ENCODE measurements at regions not wholly inside any gene's neighbourhood (a gene's known extent, or its start where the extent isn't known, plus 50 kb on each side); places are given as distances from the start of the nearest gene placed in this dataset.

GRCh38 chr10:56844978-56845529 lies 484.0 kb upstream of the ZWINT start:
- no peak for TF ChIP-seq CTCF (IDR thresholded peaks at IDR 0.05)
- H3K9me3 Mint-ChIP-seq (ENCODE audit: unreplicated experiment) = no peaks in the 10 kb centered on the region
- DNase-seq (ENCODE audit: extremely low spot score, unreplicated experiment) = no peak

GRCh38 chr10:56836659-56837058 lies 475.6 kb upstream of the ZWINT start:
- no peak for TF ChIP-seq CTCF (IDR thresholded peaks at IDR 0.05)
- Mint-ChIP-seq H3K4me3 (ENCODE audit: unreplicated experiment) (no peak overlapping the region), H3K27ac (ENCODE audit: unreplicated experiment) (no peak overlapping the region), H3K4me1 (ENCODE audit: unreplicated experiment) (no peaks in the 10 kb centered on the region), H3K36me3 (ENCODE audit: unreplicated experiment) (no peaks in the 10 kb centered on the region), H3K9me3 (ENCODE audit: unreplicated experiment) (no peaks in the 10 kb centered on the region), H3K27me3 (ENCODE audit: unreplicated experiment) (no peaks in the 10 kb centered on the region)
- no peak for DNase-seq (ENCODE audit: extremely low spot score, unreplicated experiment)

More at GRCh38 chr10:56844978-56845529, 484.0 kb upstream of the ZWINT start:
- no peak overlapping the region for H3K27ac Mint-ChIP-seq (ENCODE audit: unreplicated experiment)
- no peaks in the 10 kb centered on the region for H3K27me3 Mint-ChIP-seq (ENCODE audit: unreplicated experiment)
- no peaks in the 10 kb centered on the region for H3K4me1 Mint-ChIP-seq (ENCODE audit: unreplicated experiment)
- no peaks in the 10 kb centered on the region for H3K36me3 Mint-ChIP-seq (ENCODE audit: unreplicated experiment)
- H3K4me3 Mint-ChIP-seq (ENCODE audit: unreplicated experiment) = no peak overlapping the region

- no peak for TF ChIP-seq CTCF (IDR thresholded peaks at IDR 0.05)
- DNase-seq (ENCODE audit: extremely low spot score, unreplicated experiment) = no peak
- no peaks in the 10 kb centered on the region for H3K36me3 Mint-ChIP-seq (ENCODE audit: unreplicated experiment)
- no peaks in the 10 kb centered on the region for H3K27me3 Mint-ChIP-seq (ENCODE audit: unreplicated experiment)
- no peaks in the 10 kb centered on the region for H3K4me1 Mint-ChIP-seq (ENCODE audit: unreplicated experiment)
- peaks cover 27% of the 10 kb centered on the region for H3K9me3 Mint-ChIP-seq (ENCODE audit: unreplicated experiment)
- H3K27ac Mint-ChIP-seq (ENCODE audit: unreplicated experiment) = no peak overlapping the region
- no peak overlapping the region for H3K4me3 Mint-ChIP-seq (ENCODE audit: unreplicated experiment)
Measured at GRCh38 chr10:56831681-56832080, 470.6 kb upstream of the ZWINT start.

GRCh38 chr10:56823849-56824248 lies 462.8 kb upstream of the ZWINT start:
- H3K27ac Mint-ChIP-seq (ENCODE audit: unreplicated experiment) = no peak overlapping the region
- no peaks in the 10 kb centered on the region for H3K27me3 Mint-ChIP-seq (ENCODE audit: unreplicated experiment)
- no peak for DNase-seq (ENCODE audit: extremely low spot score, unreplicated experiment)
- H3K4me3 Mint-ChIP-seq (ENCODE audit: unreplicated experiment) = no peak overlapping the region
- H3K4me1 Mint-ChIP-seq (ENCODE audit: unreplicated experiment) = no peaks in the 10 kb centered on the region
- TF ChIP-seq CTCF (IDR thresholded peaks at IDR 0.05) = no peak
- H3K9me3 Mint-ChIP-seq (ENCODE audit: unreplicated experiment) = peaks cover 47% of the 10 kb centered on the region
- no peaks in the 10 kb centered on the region for H3K36me3 Mint-ChIP-seq (ENCODE audit: unreplicated experiment)

- H3K4me1 Mint-ChIP-seq (ENCODE audit: unreplicated experiment) = no peaks in the 10 kb centered on the region
- H3K4me3 Mint-ChIP-seq (ENCODE audit: unreplicated experiment) = no peak overlapping the region
- no peaks in the 10 kb centered on the region for H3K36me3 Mint-ChIP-seq (ENCODE audit: unreplicated experiment)
- peaks cover 16% of the 10 kb centered on the region for H3K9me3 Mint-ChIP-seq (ENCODE audit: unreplicated experiment)
- no peaks in the 10 kb centered on the region for H3K27me3 Mint-ChIP-seq (ENCODE audit: unreplicated experiment)
- DNase-seq (ENCODE audit: extremely low spot score, unreplicated experiment) = no peak
- TF ChIP-seq CTCF (IDR thresholded peaks at IDR 0.05) = no peak
- no peak overlapping the region for H3K27ac Mint-ChIP-seq (ENCODE audit: unreplicated experiment)
Measured at GRCh38 chr10:56805022-56805421, 444.0 kb upstream of the ZWINT start.

Measured in osteocyte (in vitro differentiated cells).